Stimulated activated CD4-positive, alpha-beta T cell treated with anti-CD3 and anti-CD28 coated beads, TNF-alpha, amount 100 ng/mL, for 24 hours (primary cell): ENCODE measurements at regions not wholly inside any gene's neighbourhood (a gene's known extent, or its start where the extent isn't known, plus 50 kb on each side); places are given as distances from the start of the nearest gene placed in this dataset.

Experiments used
- DNase-seq, 3 experiments: peaks; one replicate each; pipeline ENCODE4 v3.0.0-alpha.2; 2020; ENCODE audit warnings: low read depth in 3 of 3

GRCh38 chr1:244157731-244158438 is 106.8 kb downstream of the ZBTB18 start:
- DNase-seq, result no peak

GRCh38 chr1:244159646-244160045 is 108.6 kb downstream of the ZBTB18 start:
- no peak for DNase-seq

GRCh38 chr1:244160455-244161235 is 109.6 kb downstream of the ZBTB18 start:
- DNase-seq, result no peak

- no peak for DNase-seq
These were observed 110.1 kb downstream of the ZBTB18 start for GRCh38 chr1:244161236-244161510.

GRCh38 chr1:244162786-244163530 is 111.9 kb downstream of the ZBTB18 start:
- DNase-seq, result no peak

- no peak for DNase-seq
These were observed 112.9 kb downstream of the ZBTB18 start for GRCh38 chr1:244163861-244164510.

GRCh38 chr1:244164511-244164890 is 113.4 kb downstream of the ZBTB18 start:
- no peak for DNase-seq

- DNase-seq, result no peak
These were observed 113.9 kb downstream of the ZBTB18 start for GRCh38 chr1:244165021-244165420.

GRCh38 chr1:244165701-244166100 is 114.6 kb downstream of the ZBTB18 start:
- DNase-seq, result no peak

- no peak for DNase-seq
These were observed 120.3 kb downstream of the ZBTB18 start for GRCh38 chr1:244171241-244171985.

- DNase-seq, result no peak
These were observed 122.2 kb downstream of the ZBTB18 start for GRCh38 chr1:244173240-244173639.

GRCh38 chr1:244173769-244174168 is 122.7 kb downstream of the ZBTB18 start:
- no peak for DNase-seq

GRCh38 chr1:244174922-244175521 is 123.9 kb downstream of the ZBTB18 start:
- DNase-seq, result no peak

- no peak for DNase-seq
These were observed 125.1 kb downstream of the ZBTB18 start for GRCh38 chr1:244176201-244176600.

- DNase-seq, result no peak
These were observed 129.2 kb downstream of the ZBTB18 start for GRCh38 chr1:244180256-244180655.

GRCh38 chr1:244181867-244182266 is 130.8 kb downstream of the ZBTB18 start:
- DNase-seq, result no peak

- no peak for DNase-seq
These were observed 132.0 kb downstream of the ZBTB18 start for GRCh38 chr1:244183037-244183436.

- DNase-seq, result no peak
These were observed 135.3 kb downstream of the ZBTB18 start for GRCh38 chr1:244186372-244186771.

GRCh38 chr1:244187310-244187709 is 136.2 kb downstream of the ZBTB18 start:
- DNase-seq, result no peak

GRCh38 chr1:244191581-244191980 is 140.5 kb downstream of the ZBTB18 start:
- no peak for DNase-seq

GRCh38 chr1:244192325-244192724 is 141.2 kb downstream of the ZBTB18 start:
- DNase-seq, result no peak
